BLaER1 (cell line): ENCODE measurements at regions not wholly inside any gene's neighbourhood (a gene's known extent, or its start where the extent isn't known, plus 50 kb on each side); places are given as distances from the start of the nearest gene placed in this dataset.
A peak's percentile ranks its signal among the peaks of the same experiment; 100 is the strongest.
"Not testable (repeated sequence)": the region's sequence is repeated elsewhere in the genome, so short reads cannot be mapped to it uniquely, and the experiment has no call there.

Experiments
- H3K27ac ChIP-seq: shearing (Covaris generic); formaldehyde crosslinking; 2 replicates; pipeline ENCODE4 v1.8.1; 2022
- H3K27me3 ChIP-seq: shearing (Covaris generic); formaldehyde crosslinking; 2 replicates; pipeline ENCODE4 v1.8.1; 2022
- H3K36me3 ChIP-seq: shearing (Covaris generic); formaldehyde crosslinking; 2 replicates; pipeline ENCODE4 v1.8.1; 2022
- H3K4me1 ChIP-seq: shearing (Covaris generic); formaldehyde crosslinking; 2 replicates; pipeline ENCODE4 v1.8.1; 2022
- H3K4me2 ChIP-seq: shearing (Covaris generic); formaldehyde crosslinking; 2 replicates; pipeline ENCODE4 v1.8.1; 2022
- H3K4me3 ChIP-seq: shearing (Covaris generic); formaldehyde crosslinking; 2 replicates; pipeline ENCODE4 v1.8.1; 2022
- H3K9ac ChIP-seq: shearing (Covaris generic); formaldehyde crosslinking; 2 replicates; pipeline ENCODE4 v1.8.1; 2022
- H3K9me3 ChIP-seq: shearing (Covaris generic); formaldehyde crosslinking; 2 replicates; pipeline ENCODE4 v1.8.1; 2022
- H4K20me1 ChIP-seq: shearing (Covaris generic); formaldehyde crosslinking; 2 replicates; pipeline ENCODE4 v1.8.1; 2022
- Cebpa-rat ChIP-seq: shearing (Covaris generic); IDR thresholded peaks from 2 replicates; pipeline ENCODE4 v1.8.1; 2022

DNA sequence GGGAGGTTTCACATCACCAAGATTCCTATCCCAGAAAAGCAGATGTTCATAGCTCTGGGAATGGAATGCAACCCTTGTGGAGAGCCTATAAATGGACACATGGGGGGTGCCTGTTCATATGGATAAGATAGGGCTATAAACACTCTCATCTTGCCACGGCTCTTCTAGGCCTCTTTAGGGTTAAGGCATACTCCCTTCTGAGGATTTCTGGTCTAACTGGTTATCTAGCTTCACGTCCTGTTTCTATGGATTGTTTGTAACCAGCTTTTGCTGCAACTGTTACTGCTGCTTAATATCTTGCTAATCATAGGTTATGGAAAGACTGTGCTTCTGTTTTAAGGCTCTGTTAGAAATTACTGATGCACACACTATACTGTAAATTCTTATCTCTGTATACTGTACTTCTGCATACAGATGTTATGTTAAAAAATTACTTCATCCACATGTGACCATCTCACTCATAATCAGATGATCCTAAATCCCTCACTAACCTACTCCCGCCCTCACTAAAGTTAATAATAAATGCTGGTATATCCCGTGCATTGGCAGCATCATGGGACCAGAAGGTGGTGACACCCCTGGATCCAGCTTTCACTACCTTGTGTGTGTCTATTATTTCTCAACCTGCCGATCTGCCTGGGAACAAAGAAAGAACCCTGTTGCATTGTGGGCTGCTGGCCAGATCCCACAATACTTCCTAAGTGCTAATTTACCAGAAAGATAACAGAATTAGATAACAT is 68.7 kb downstream of the PRKAB2 start:
- not testable (repeated sequence) for H3K36me3 ChIP-seq, H3K27ac ChIP-seq, H3K9ac ChIP-seq, H4K20me1 ChIP-seq, H3K4me3 ChIP-seq, H3K27me3 ChIP-seq, H3K9me3 ChIP-seq
- H3K4me1 ChIP-seq: peaks cover 16% of the 10 kb centered on the region
- peak overlapping the region; percentile 63; the same call in 1 of the 2 replicates for H3K4me2 ChIP-seq

- no peaks in the 10 kb centered on the region for H3K27me3 ChIP-seq
- no peak overlapping the region for H3K9ac ChIP-seq
- no peak overlapping the region for H3K4me2 ChIP-seq
- no peak overlapping the region for H3K27ac ChIP-seq
- H3K4me3 ChIP-seq: no peak overlapping the region
- no peaks in the 10 kb centered on the region for H3K36me3 ChIP-seq
- H3K9me3 ChIP-seq: no peaks in the 10 kb centered on the region
- peaks cover 12% of the 10 kb centered on the region for H3K4me1 ChIP-seq
- TF ChIP-seq Cebpa-rat: no peak
- no peaks in the 10 kb centered on the region for H4K20me1 ChIP-seq
Measured at GRCh38 chr1:147099192-147099591, 73.1 kb downstream of the PRKAB2 start.

DNA sequence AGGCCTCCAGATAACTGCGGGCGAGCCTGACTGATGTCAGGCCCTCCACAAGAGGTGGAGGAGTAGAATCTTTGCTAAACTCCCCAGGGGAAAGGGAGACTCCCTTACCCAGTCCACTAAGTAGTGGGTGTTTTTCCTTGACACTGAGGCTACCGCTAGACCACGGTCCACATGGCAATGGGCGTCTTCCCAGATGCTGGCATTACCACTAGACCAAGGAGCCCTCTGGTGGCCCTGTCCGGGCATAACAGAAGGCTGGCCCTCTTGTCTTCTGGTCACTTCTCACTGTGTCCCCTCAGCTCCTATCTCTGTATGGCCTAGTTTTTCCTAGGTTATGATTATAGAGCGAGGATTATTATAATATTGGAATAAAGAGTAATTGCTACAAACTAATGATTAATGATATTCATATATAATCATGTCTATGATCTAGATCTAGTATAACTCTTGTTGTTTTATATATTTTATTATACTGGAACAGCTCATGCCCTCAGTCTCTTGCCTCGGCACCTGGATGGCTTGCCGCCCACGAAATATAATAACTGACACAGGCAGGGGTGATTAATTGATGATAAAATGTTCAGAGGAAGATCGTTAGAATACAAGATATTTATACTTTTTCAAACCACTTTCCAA is 73.8 kb downstream of the PRKAB2 start:
- not testable (repeated sequence) for H3K27me3 ChIP-seq, H3K9ac ChIP-seq, H3K4me3 ChIP-seq, H3K36me3 ChIP-seq, H3K4me2 ChIP-seq, H3K9me3 ChIP-seq, H4K20me1 ChIP-seq, H3K27ac ChIP-seq
- H3K4me1 ChIP-seq: peaks cover 12% of the 10 kb centered on the region

DNA sequence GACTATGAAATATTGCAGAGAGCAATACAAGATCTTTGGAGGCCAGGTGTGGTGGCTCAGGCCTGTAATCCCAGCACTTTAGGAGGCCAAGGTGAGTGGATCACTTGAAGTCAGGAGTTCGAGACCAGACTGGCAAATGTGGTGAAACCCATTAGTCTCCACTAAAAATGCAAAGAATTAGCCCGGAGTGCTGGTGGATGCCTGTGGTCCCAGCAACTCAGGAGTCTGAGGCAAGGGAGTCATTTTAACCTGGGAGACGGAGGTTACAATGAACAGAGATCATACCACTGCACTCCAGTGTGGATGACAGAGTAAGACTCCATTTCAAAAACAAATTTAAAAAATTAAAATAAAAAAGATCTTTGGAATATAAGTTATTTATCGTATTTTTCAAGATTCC is 76.6 kb downstream of the PRKAB2 start:
- H3K27me3 ChIP-seq: no peaks in the 10 kb centered on the region
- TF ChIP-seq Cebpa-rat: no peak
- no peaks in the 10 kb centered on the region for H4K20me1 ChIP-seq

DNA sequence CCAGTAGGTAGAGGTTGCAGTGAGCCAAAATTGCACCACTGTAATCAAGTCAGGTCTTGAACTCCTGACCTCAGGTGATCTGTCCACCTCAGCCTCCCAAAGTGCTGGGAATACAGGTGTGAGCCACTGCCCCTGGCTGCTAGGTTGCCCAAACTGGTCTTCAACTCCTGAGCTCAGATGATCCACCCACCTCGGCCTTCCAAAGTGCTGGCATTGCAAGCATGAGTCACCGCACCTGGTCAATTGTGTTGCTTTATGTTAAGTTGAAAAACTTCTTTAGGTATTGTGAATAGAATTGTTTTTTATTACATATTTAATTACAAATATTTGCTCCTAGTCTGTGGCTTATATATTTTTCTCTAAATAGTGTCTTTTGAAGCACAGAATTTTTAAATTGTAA is 80.5 kb downstream of the PRKAB2 start:
- no peak overlapping the region for H3K4me3 ChIP-seq
- no peak overlapping the region for H3K27ac ChIP-seq
- no peak overlapping the region for H3K9ac ChIP-seq
- no peak for TF ChIP-seq Cebpa-rat
- peaks cover 17% of the 10 kb centered on the region for H3K9me3 ChIP-seq
- H3K4me2 ChIP-seq: no peak overlapping the region
- H3K4me1 ChIP-seq: no peaks in the 10 kb centered on the region
- H4K20me1 ChIP-seq: no peaks in the 10 kb centered on the region
- H3K36me3 ChIP-seq: no peaks in the 10 kb centered on the region
- H3K27me3 ChIP-seq: no peaks in the 10 kb centered on the region

More for the DNA sequence above, 76.6 kb downstream of the PRKAB2 start:
- no peak overlapping the region for H3K9ac ChIP-seq
- H3K4me1 ChIP-seq: no peaks in the 10 kb centered on the region
- no peak overlapping the region for H3K4me2 ChIP-seq
- H3K9me3 ChIP-seq: no peaks in the 10 kb centered on the region
- no peak overlapping the region for H3K4me3 ChIP-seq
- H3K36me3 ChIP-seq: no peaks in the 10 kb centered on the region
- no peak overlapping the region for H3K27ac ChIP-seq

DNA sequence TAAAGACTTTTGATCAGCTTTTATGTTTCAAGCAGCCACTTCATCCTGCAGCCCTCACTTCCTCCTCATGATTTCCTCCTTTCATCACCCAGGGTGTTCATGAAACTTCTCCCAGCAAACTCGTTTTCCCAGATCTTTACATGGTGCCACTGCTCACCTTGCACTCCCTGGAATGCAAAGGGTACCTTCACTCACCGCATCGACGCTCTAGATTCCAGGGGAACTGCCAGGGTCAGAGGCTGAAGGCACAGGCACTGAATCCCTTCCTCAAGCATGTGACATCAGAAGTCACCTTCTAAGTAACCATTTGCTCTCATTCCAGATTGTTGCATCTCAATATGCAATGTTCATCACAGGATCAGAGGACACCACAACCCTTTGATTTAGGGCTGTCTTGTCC is 82.8 kb downstream of the PRKAB2 start:
- Histone ChIP-seq H3K4me1 (peaks cover 8% of the 10 kb centered on the region; the same call in 1 of the 2 replicates), H3K27ac (no peak overlapping the region), H3K9me3 (peaks cover 34% of the 10 kb centered on the region), H4K20me1 (no peaks in the 10 kb centered on the region), H3K36me3 (no peaks in the 10 kb centered on the region), H3K4me2 (no peak overlapping the region), H3K27me3 (peaks cover 19% of the 10 kb centered on the region), H3K4me3 (no peak overlapping the region), H3K9ac (no peak overlapping the region)
- TF ChIP-seq Cebpa-rat: no peak

DNA sequence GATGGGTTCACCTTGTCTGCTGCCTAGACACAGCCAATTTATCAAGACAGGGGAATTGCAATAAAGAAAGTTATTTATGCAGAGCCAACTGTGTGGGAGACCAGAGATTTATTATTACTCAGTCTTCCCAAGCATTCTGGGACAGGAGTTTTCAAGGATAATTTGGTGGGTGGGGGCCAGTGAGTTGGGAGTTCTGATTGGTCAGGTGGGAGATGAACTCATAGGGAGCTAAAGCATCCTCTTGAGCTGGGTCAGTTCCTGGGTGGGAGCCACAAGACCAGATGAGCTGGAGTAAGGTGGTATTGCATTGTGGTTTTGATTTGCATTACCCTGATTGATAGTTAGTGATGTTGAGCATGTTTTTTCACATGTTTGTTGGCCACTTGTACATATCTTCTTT is 86.1 kb downstream of the PRKAB2 start:
- Histone ChIP-seq H3K36me3 (no peaks in the 10 kb centered on the region), H3K27me3 (peaks cover 52% of the 10 kb centered on the region), H3K9ac (no peak overlapping the region), H3K4me2 (no peak overlapping the region), H3K9me3 (peaks cover 57% of the 10 kb centered on the region), H3K4me1 (peaks cover 14% of the 10 kb centered on the region; the same call in 1 of the 2 replicates), H3K4me3 (no peak overlapping the region), H4K20me1 (no peaks in the 10 kb centered on the region), H3K27ac (no peak overlapping the region)
- no peak for TF ChIP-seq Cebpa-rat

- H4K20me1 ChIP-seq: no peaks in the 10 kb centered on the region
- peak overlapping the region; percentile 69; the same call in 1 of the 2 replicates for H3K27ac ChIP-seq
- peak overlapping the region; percentile 72; the same call in 1 of the 2 replicates for H3K9ac ChIP-seq
- peaks cover 14% of the 10 kb centered on the region; the same call in 1 of the 2 replicates for H3K4me1 ChIP-seq
- H3K27me3 ChIP-seq: peaks cover 68% of the 10 kb centered on the region
- peaks cover 73% of the 10 kb centered on the region for H3K9me3 ChIP-seq
- TF ChIP-seq Cebpa-rat: no peak
- H3K4me2 ChIP-seq: peak overlapping the region; percentile 87
- H3K36me3 ChIP-seq: no peaks in the 10 kb centered on the region
- peak overlapping the region; percentile 65 for H3K4me3 ChIP-seq
Measured at GRCh38 chr1:147084273-147085096, 87.8 kb downstream of the PRKAB2 start.

GRCh38 chr1:147083919-147084272 is 88.4 kb downstream of the PRKAB2 start:
- H3K27ac ChIP-seq: no peak overlapping the region
- peaks cover 14% of the 10 kb centered on the region; the same call in 1 of the 2 replicates for H3K4me1 ChIP-seq
- H3K36me3 ChIP-seq: no peaks in the 10 kb centered on the region
- peaks cover 74% of the 10 kb centered on the region for H3K27me3 ChIP-seq
- TF ChIP-seq Cebpa-rat: no peak
- H3K9ac ChIP-seq: no peak overlapping the region; the same call in 1 of the 2 replicates
- H4K20me1 ChIP-seq: no peaks in the 10 kb centered on the region
- peak overlapping the region; percentile 65 for H3K4me3 ChIP-seq
- peak overlapping the region; percentile 87 for H3K4me2 ChIP-seq
- peaks cover 79% of the 10 kb centered on the region for H3K9me3 ChIP-seq
